G401 (cell line): ENCODE measurements at regions not wholly inside any gene's neighbourhood (a gene's known extent, or its start where the extent isn't known, plus 50 kb on each side); places are given as distances from the start of the nearest gene placed in this dataset.
A peak's percentile ranks its signal among the peaks of the same experiment; 100 is the strongest.
"Not testable (repeated sequence)": the region's sequence is repeated elsewhere in the genome, so short reads cannot be mapped to it uniquely, and the experiment has no call there.

Source experiments
- DNase-seq: peaks from one replicate; pipeline ENCODE4 v3.0.0-alpha.2; 2015; ENCODE audit warnings: low spot score
- in situ Hi-C: cut with HindIII; loops from 2 replicates; pipeline ENCODE4 v1.10.0; 2016; ENCODE audit warnings: low sequenced_read_pairs, mixed read lengths

DNA sequence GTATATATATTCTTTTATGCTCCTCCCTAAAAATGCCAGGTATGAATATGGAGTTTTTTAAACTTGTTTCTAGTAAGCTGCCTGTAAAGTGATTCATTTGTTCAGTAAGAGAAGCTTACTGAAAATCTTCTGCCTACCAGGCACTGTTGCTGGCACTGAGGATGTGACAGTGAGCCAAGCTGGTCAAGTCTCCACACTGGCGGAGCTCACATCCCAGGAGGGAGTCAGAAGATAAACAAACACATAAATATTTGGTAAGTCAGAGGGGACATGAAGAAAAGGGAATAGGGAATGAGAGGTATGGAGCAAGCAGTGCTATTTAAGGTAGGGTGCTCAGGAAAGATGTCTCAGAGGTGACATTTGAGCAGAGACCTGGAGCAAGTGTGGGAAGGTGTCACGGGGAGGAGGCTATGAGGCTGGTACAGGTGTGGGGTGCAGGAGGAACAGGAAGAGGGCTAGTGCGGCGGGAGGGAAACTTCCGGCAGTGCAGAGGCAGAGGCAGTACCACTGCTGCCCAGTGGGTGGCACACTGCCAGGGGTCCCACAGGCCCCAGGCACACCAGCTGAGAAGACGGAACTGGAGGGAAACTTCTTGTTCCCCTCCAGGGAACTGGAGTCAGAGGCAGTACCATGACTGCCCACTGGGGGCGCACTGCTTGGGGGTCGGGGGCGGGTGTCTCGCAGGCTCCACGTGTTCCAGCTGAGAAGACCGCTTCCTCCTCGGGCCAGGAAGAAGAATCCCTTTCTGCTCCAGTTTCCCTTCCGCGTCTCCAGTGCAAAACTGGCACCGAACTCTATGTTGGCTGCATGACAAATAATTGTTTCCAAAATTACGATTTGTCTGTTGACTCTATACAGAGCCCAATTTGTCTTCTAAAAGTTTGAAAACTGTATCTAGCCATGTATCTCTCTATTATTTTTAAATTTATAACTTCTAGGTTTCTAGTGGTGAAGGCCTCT is 161.0 kb downstream of the TEX36 start:
- in situ Hi-C loops: no loop called here
- no peak for DNase-seq

- in situ Hi-C loops: no loop called here
- no peak for DNase-seq
Observed at GRCh38 chr10:125520968-125521367, 162.0 kb downstream of the TEX36 start.

- DNase-seq: not testable (repeated sequence)
Observed at GRCh38 chr10:125518397-125518796, 164.6 kb downstream of the TEX36 start.

DNA sequence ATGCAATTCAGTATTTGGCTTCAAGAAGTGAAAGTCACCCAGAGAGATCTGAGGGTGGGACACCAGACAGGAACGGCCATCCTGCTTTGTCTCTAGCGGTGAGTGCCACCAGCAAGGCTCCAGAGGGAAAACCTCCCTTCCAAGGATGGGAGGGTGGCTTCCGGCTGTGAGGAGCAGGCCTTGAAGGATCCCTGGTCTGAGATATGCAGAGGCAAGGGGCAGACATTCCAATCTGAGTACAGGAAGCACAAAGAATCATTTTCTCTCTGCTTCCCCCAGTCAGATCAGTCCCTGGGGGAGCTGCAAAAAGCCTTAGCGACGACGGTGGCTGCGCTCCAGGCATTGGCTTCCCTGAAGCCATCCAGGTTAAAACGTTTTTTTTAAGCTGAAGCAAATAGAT is 167.4 kb downstream of the TEX36 start:
- in situ Hi-C loops: no loop called here
- DNase-seq: no peak

More at GRCh38 chr10:125518397-125518796, 164.6 kb downstream of the TEX36 start:
- in situ Hi-C loops: not testable (repeated sequence)

DNA sequence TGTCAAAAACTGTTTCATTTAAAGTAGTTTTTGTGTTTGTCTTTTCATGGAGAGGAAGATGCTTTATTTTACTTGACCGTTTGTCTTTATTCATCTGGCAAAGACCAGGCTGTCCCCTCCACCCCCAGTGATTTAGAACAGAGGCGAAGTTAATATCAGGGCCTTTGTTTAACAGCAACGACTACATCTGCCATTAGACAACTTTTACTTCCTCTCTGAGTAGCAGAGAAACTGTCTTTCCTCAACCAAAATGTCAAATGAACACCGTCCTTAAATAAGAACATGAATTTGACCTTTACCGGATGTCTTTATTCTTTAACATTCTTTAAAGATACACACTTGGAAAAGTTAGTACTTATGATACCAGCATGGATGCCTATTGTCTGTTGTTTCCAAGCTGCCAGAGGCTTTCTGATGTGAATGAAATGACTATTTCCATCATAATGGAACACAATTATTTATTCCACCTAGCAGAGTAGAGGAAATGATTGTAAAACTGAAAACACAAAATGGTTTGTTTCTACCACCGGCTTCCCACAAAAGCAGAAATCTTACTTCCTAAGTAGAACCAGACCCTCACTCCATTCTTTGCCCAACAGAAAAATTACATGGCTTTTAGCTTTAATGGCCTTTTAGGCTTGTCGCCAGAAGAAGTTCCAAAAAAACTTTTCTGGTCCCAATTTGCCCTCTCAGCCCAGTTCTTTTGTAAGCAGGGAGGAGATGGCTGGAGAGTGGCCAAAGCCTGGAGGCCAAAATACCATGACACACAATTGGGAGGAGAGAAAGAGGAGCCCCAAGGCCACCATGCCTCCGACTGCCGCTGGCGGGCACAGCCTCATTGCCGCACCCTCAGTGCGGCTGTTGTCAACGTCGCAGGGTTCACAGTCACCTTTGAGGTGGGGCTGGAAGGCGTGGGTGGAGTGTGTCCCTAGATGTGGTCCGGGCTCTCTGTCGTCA is 168.5 kb downstream of the TEX36 start:
- in situ Hi-C loops: no loop called here
- no peak for DNase-seq

DNA sequence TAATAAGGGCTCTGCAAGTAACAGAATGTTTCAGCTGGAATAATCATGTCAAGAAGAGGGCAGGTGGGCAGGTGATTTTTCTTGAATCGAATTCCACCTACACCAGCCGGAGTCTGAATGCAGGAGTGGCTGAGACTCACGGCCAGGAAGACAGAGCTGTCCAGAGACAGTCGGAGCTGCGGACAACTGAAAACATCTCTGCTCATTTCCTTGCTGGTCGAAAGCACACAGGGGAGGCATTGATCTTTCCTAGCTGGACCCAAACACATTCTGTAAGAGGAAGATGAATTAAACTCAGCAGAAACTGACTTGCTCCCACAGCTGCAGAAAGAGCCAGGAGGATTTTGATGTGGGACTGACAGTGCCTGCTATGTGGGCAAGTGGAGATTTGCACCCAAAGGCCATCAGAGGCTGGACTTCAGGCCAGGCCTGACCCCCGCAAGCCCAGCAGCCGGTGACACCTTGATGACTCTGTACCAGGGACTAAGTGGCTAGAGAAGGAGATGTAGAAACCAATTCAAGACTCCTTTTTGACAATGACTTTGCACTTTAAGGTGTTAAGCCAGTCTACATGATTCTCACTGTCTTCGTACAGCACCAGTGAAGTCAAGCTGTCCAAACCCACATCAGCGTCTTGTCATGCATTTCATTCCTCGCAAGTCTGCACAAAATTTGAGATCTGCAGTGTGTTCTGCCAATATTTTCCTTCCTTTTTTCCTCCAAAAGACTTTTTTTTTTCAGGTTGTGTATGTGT is 169.4 kb downstream of the TEX36 start:
- no peak for DNase-seq
- in situ Hi-C loops: no loop called here

- in situ Hi-C loops: no loop called here
- DNase-seq: no peak
Observed at GRCh38 chr10:125510998-125511397, 172.0 kb downstream of the TEX36 start.

DNA sequence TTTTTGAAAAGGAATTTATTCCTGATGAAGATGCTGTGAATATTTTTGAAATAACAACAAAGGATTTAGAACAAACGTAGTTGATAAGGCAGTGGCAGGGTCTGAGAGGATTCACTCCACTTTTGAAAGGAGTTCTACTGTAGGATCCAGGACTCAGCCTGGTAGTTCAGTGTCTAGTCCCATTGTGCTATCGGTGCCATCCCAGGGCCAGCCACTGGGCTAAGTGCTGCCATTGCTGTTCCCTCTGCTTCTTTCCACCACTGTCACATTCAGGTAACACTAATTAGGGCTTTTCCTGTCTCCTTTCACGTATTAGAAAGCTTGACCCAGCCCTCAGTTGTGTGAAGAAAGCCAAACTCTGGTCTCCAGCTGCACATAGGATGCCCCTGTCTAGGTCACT is 177.3 kb downstream of the TEX36 start:
- no peak for DNase-seq
- in situ Hi-C loops: no loop called here

DNA sequence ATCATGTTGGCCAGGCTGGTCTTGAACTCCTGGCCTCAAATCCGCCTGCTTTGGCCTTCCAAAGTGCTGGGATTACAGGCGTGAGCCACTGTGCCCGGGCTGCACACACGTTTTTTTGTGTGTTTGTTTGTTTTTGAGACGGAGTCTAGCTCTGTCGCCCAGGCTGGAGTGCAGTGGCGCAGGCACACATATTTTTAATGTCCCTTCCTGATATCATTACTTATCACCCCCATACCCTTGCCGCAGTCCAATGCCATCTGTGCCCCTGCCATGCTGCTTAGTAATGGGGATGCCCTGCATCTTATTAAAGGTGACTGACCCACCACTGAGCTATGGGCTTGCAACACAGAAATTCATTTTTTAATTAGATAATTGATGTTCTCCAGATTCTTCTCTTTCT is 180.7 kb downstream of the TEX36 start:
- DNase-seq: no peak
- in situ Hi-C loops: no loop called here

GRCh38 chr10:125495386-125495785 is 187.6 kb downstream of the TEX36 start:
- in situ Hi-C loops: no loop called here
- no peak for DNase-seq

DNA sequence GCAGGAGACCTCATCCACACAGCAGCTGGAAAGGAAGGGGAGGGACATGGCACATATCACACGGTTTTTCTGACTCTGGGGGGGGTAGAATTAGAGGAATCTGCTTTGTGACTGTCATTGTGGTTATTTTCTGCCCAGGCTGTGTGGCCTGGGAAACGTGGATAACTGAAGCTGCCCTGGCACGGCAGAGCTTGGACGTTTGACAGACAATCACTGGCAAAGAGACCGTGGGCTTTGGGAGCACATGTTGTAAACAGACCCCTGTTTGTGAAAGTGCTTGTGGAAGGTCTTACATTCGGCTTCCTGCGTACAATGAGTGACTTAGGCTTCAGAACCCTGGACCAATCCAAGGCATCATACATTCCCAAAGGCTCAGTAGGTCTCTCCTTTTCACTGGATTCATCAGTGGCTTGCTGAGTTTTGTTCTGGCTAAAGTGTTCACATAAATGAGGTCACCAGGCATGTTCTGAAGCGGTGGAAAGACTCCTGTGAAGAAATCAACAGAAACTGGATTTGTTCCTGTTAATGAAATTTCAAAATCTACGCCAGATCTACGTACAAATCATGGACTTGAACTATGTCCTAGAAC is 188.2 kb downstream of the TEX36 start:
- in situ Hi-C loops: no loop called here
- peak; percentile 58 for DNase-seq

- DNase-seq: no peak
- in situ Hi-C loops: no loop called here
Observed at GRCh38 chr10:125491381-125491780, 191.6 kb downstream of the TEX36 start.

GRCh38 chr10:125489731-125490130 is 193.2 kb downstream of the TEX36 start:
- in situ Hi-C loops: no loop called here
- no peak for DNase-seq

DNA sequence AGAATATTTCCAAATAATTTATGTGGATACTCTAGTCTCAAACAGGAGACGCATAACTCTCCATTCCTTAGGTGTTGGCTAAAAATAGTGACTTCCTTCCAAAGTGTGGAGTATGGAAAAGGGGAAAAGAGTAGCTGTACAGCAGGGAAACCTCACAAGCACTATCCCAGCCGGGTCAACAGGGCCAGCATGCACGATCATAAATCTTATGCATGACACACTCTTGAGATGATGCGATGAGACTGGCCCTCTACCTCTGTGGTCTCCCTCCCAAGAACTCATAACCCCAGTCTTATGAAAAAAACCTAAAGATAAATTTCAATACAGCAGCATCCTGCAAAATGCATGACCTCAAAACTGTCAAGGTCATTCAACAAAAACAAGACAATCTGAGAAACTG is 197.3 kb downstream of the TEX36 start:
- in situ Hi-C loops: no loop called here
- DNase-seq: no peak

DNA sequence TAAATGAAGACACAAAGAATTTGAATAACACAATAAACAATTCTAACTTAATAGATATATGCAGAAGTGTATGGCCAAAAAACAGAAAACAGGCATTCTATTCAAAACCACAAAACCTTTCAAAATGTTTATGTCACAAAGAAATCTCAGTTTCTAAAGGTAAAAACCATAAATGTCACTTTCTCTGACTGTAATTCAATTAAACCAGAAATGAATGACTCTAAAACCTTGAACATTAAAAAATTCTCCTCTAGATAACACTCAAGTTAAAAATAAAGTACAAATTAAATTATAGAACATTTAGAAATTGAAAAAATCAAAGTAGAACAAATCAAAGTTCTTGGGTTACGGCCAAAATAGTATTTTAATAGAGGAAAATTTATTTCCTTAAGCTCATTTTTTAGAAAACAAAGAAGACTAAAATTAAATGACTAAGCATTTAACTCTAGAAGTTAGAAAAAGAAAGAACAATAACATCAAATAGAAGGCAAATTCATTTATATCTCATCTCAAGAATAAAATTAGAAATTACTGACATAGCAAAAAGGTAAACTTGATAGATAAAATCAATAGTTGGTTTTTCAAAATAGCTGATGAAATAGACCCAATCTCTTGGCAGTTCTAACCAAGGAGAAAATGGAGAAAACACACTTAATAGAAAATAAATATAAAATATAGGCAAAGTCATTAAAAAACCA is 198.8 kb downstream of the TEX36 start:
- DNase-seq: no peak
- in situ Hi-C loops: no loop called here

DNA sequence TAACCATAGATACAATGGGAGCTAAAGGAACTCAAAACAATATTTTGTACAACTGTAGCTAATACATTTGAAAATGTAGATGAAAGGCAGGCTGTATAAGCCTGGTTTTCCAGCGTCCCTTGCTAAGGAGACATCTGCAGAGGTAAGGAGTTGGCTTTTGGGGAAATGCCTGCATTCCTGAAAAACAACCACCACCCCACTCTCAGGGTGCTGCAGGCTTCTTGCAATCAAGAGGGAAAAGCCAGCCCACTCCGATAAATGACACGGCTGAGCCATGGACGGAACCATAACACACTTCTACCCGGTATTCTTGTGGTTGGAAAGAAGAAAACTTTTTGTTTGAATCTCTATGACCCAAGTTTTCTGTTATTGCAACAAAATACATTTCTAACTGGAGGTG is 200.3 kb downstream of the TEX36 start:
- in situ Hi-C loops: no loop called here
- DNase-seq: no peak

DNA sequence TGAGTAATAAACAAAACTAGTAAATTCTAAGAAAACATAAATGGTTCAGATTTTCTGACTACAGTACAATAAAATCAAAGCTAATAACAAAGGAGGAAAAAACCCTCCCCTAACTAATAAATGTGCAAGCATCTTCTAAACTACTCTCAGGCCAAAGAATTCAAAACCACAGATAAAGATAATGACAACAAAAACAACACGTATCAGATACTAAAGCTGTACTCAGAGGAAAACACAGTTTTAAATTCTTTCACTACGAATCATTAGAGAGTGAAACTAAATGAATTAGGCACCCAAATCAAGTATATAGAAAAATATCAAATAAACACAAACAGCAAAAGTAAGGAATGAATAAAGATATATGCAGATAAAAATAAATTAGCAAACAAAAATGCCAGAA is 200.9 kb downstream of the TEX36 start:
- in situ Hi-C loops: no loop called here
- no peak for DNase-seq

DNA sequence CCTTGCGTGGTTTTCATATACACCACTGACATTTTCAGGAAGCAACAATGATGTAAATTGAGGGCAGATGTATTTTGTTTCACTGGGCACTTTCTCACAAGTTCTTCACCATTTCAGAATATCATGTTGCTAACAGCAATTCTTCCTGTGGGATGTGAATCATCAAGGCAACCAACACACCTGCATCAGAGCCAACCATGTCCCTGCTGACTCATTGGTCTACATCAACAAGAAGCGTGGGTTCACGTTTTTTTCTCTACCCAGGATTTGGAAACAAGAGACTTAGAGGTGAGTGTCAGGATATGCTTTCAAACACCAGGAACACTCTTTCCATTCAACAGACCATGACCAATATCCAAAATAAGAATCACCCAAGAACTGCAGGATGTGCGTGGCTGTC is 203.9 kb downstream of the TEX36 start:
- in situ Hi-C loops: no loop called here
- no peak for DNase-seq
